Panc1 (cell line): ENCODE measurements at regions not wholly inside any gene's neighbourhood (a gene's known extent, or its start where the extent isn't known, plus 50 kb on each side); places are given as distances from the start of the nearest gene placed in this dataset.

Experiments
- CTCF ChIP-seq: fragments of 450-650 bp; IDR thresholded peaks from 2 replicates; pipeline ENCODE4 v1.5.1; 2017; ENCODE audit warnings: mild to moderate bottlenecking
- POLR2AphosphoS5 ChIP-seq: IDR thresholded peaks from 2 replicates; pipeline ENCODE4 v1.6.1; 2012; ENCODE audit warnings: mild to moderate bottlenecking, low read depth, low read length, moderate library complexity
- REST ChIP-seq, 2 experiments: IDR thresholded peaks; 2 replicates each; pipeline ENCODE4 v1.6.1; 2011 to 2012; ENCODE audit warnings: low read depth in 2 of 2, control low read depth in 1 of 2, low read length in 1 of 2, mild to moderate bottlenecking in 1 of 2, moderate library complexity in 1 of 2; ENCODE audit not compliant: insufficient read depth in 1 of 2
- SIN3A ChIP-seq: IDR thresholded peaks from 2 replicates; pipeline ENCODE4 v1.6.1; 2012; ENCODE audit warnings: low read depth, mild to moderate bottlenecking, low read length, moderate library complexity, borderline replicate concordance; ENCODE audit not compliant: insufficient read depth
- TCF7L2 ChIP-seq: IDR thresholded peaks from 2 replicates; pipeline ENCODE4 v1.6.1; 2011; ENCODE audit warnings: mild to moderate bottlenecking, low read depth, low read length, inconsistent platforms

- TF ChIP-seq CTCF (no peak), TCF7L2 (no peak), SIN3A (no peak), REST (IDR thresholded peaks at IDR 0.05; ENCODE audit: insufficient read depth in 1 of 2, low read depth in 2 of 2, low read length in 1 of 2) (no peak), POLR2AphosphoS5 (no peak)
These were observed 213.1 kb upstream of the SLC39A10 start for GRCh38 chr2:195443926-195444325.
